ENCODE measurements at regions not wholly inside any gene's neighbourhood (a gene's known extent, or its start where the extent isn't known, plus 50 kb on each side); places are given as distances from the start of the nearest gene placed in this dataset.
A peak's percentile ranks its signal among the peaks of the same experiment; 100 is the strongest.

- peaks cover 53% of the 10 kb centered on the region for H3K4me1 ChIP-seq (ENCODE audit: control insufficient read depth, insufficient read depth, low read length, unreplicated experiment)
- H2AFZ ChIP-seq (ENCODE audit: low read length, unreplicated experiment), result peak overlapping the region; percentile 52
- H3K4me3 ChIP-seq (ENCODE audit: low read depth, low read length), result peak overlapping the region; percentile 56
- H3K27ac ChIP-seq (ENCODE audit: low read depth, low read length), result peak overlapping the region; percentile 97
- H3K36me3 ChIP-seq (ENCODE audit: insufficient read depth, low read length), result no peaks in the 10 kb centered on the region
- no peaks in the 10 kb centered on the region for H3K79me2 ChIP-seq (ENCODE audit: control insufficient read depth, insufficient read depth, low read length, unreplicated experiment)
- no peaks in the 10 kb centered on the region for H3K27me3 ChIP-seq (ENCODE audit: insufficient read depth, low read length)
Measured at GRCh38 chr4:26020083-26020668, 106.2 kb downstream of the SMIM20 start.

- peaks cover 46% of the 10 kb centered on the region for H3K4me1 ChIP-seq (ENCODE audit: control insufficient read depth, insufficient read depth, low read length, unreplicated experiment)
- peak overlapping the region; percentile 20 for H2AFZ ChIP-seq (ENCODE audit: low read length, unreplicated experiment)
- H3K4me3 ChIP-seq (ENCODE audit: low read depth, low read length), result peak overlapping the region; percentile 56
- H3K36me3 ChIP-seq (ENCODE audit: insufficient read depth, low read length), result no peaks in the 10 kb centered on the region
- H3K79me2 ChIP-seq (ENCODE audit: control insufficient read depth, insufficient read depth, low read length, unreplicated experiment), result no peaks in the 10 kb centered on the region
- H3K27me3 ChIP-seq (ENCODE audit: insufficient read depth, low read length), result no peaks in the 10 kb centered on the region
- peak overlapping the region; percentile 97 for H3K27ac ChIP-seq (ENCODE audit: low read depth, low read length)
Measured at GRCh38 chr4:26020881-26021280, 106.9 kb downstream of the SMIM20 start.

GRCh38 chr4:26021417-26022345, 107.7 kb downstream of the SMIM20 start:
- peak overlapping the region; percentile 56 for H3K4me3 ChIP-seq (ENCODE audit: low read depth, low read length)
- peaks cover 41% of the 10 kb centered on the region for H3K4me1 ChIP-seq (ENCODE audit: control insufficient read depth, insufficient read depth, low read length, unreplicated experiment)
- H3K27me3 ChIP-seq (ENCODE audit: insufficient read depth, low read length), result no peaks in the 10 kb centered on the region
- no peaks in the 10 kb centered on the region for H3K79me2 ChIP-seq (ENCODE audit: control insufficient read depth, insufficient read depth, low read length, unreplicated experiment)
- H3K27ac ChIP-seq (ENCODE audit: low read depth, low read length), result peak overlapping the region; percentile 97
- peak overlapping the region; percentile 11 for H2AFZ ChIP-seq (ENCODE audit: low read length, unreplicated experiment)
- H3K36me3 ChIP-seq (ENCODE audit: insufficient read depth, low read length), result no peaks in the 10 kb centered on the region

- H2AFZ ChIP-seq (ENCODE audit: low read length, unreplicated experiment), result peak overlapping the region; percentile 11
- H3K4me1 ChIP-seq (ENCODE audit: control insufficient read depth, insufficient read depth, low read length, unreplicated experiment), result peaks cover 41% of the 10 kb centered on the region
- H3K27ac ChIP-seq (ENCODE audit: low read depth, low read length), result peak overlapping the region; percentile 97
- H3K27me3 ChIP-seq (ENCODE audit: insufficient read depth, low read length), result no peaks in the 10 kb centered on the region
- H3K79me2 ChIP-seq (ENCODE audit: control insufficient read depth, insufficient read depth, low read length, unreplicated experiment), result no peaks in the 10 kb centered on the region
- no peaks in the 10 kb centered on the region for H3K36me3 ChIP-seq (ENCODE audit: insufficient read depth, low read length)
- peak overlapping the region; percentile 56 for H3K4me3 ChIP-seq (ENCODE audit: low read depth, low read length)
Measured at GRCh38 chr4:26022346-26023202, 108.6 kb downstream of the SMIM20 start.

- no peaks in the 10 kb centered on the region for H3K27me3 ChIP-seq (ENCODE audit: insufficient read depth, low read length)
- no peak overlapping the region for H2AFZ ChIP-seq (ENCODE audit: low read length, unreplicated experiment)
- peak overlapping the region; percentile 97 for H3K27ac ChIP-seq (ENCODE audit: low read depth, low read length)
- H3K36me3 ChIP-seq (ENCODE audit: insufficient read depth, low read length), result no peaks in the 10 kb centered on the region
- H3K4me3 ChIP-seq (ENCODE audit: low read depth, low read length), result peak overlapping the region; percentile 56
- H3K79me2 ChIP-seq (ENCODE audit: control insufficient read depth, insufficient read depth, low read length, unreplicated experiment), result no peaks in the 10 kb centered on the region
- peaks cover 41% of the 10 kb centered on the region for H3K4me1 ChIP-seq (ENCODE audit: control insufficient read depth, insufficient read depth, low read length, unreplicated experiment)
Measured at GRCh38 chr4:26023203-26023972, 109.4 kb downstream of the SMIM20 start.

GRCh38 chr4:26024079-26024478, 110.1 kb downstream of the SMIM20 start:
- Histone ChIP-seq H3K27ac (ENCODE audit: low read depth, low read length) (no peak overlapping the region), H2AFZ (ENCODE audit: low read length, unreplicated experiment) (no peak overlapping the region), H3K27me3 (ENCODE audit: insufficient read depth, low read length) (no peaks in the 10 kb centered on the region), H3K4me1 (ENCODE audit: control insufficient read depth, insufficient read depth, low read length, unreplicated experiment) (peaks cover 41% of the 10 kb centered on the region), H3K4me3 (ENCODE audit: low read depth, low read length) (no peak overlapping the region), H3K36me3 (ENCODE audit: insufficient read depth, low read length) (no peaks in the 10 kb centered on the region), H3K79me2 (ENCODE audit: control insufficient read depth, insufficient read depth, low read length, unreplicated experiment) (no peaks in the 10 kb centered on the region)

- Histone ChIP-seq H3K27ac (ENCODE audit: low read depth, low read length) (no peak overlapping the region), H3K4me3 (ENCODE audit: low read depth, low read length) (no peak overlapping the region), H3K36me3 (ENCODE audit: insufficient read depth, low read length) (no peaks in the 10 kb centered on the region), H3K79me2 (ENCODE audit: control insufficient read depth, insufficient read depth, low read length, unreplicated experiment) (no peaks in the 10 kb centered on the region), H3K27me3 (ENCODE audit: insufficient read depth, low read length) (no peaks in the 10 kb centered on the region), H2AFZ (ENCODE audit: low read length, unreplicated experiment) (no peak overlapping the region), H3K4me1 (ENCODE audit: control insufficient read depth, insufficient read depth, low read length, unreplicated experiment) (peaks cover 24% of the 10 kb centered on the region)
Measured at GRCh38 chr4:26028133-26028792, 114.2 kb downstream of the SMIM20 start.

- Histone ChIP-seq H3K27me3 (ENCODE audit: insufficient read depth, low read length) (no peaks in the 10 kb centered on the region), H3K27ac (ENCODE audit: low read depth, low read length) (no peak overlapping the region), H3K79me2 (ENCODE audit: control insufficient read depth, insufficient read depth, low read length, unreplicated experiment) (no peaks in the 10 kb centered on the region), H3K36me3 (ENCODE audit: insufficient read depth, low read length) (no peaks in the 10 kb centered on the region), H3K4me1 (ENCODE audit: control insufficient read depth, insufficient read depth, low read length, unreplicated experiment) (peaks cover 21% of the 10 kb centered on the region), H2AFZ (ENCODE audit: low read length, unreplicated experiment) (no peak overlapping the region), H3K4me3 (ENCODE audit: low read depth, low read length) (no peak overlapping the region)
Measured at GRCh38 chr4:26028793-26029567, 115.0 kb downstream of the SMIM20 start.

GRCh38 chr4:26029568-26030131, 115.6 kb downstream of the SMIM20 start:
- no peaks in the 10 kb centered on the region for H3K79me2 ChIP-seq (ENCODE audit: control insufficient read depth, insufficient read depth, low read length, unreplicated experiment)
- H3K4me1 ChIP-seq (ENCODE audit: control insufficient read depth, insufficient read depth, low read length, unreplicated experiment), result peaks cover 21% of the 10 kb centered on the region
- H3K27me3 ChIP-seq (ENCODE audit: insufficient read depth, low read length), result no peaks in the 10 kb centered on the region
- no peak overlapping the region for H2AFZ ChIP-seq (ENCODE audit: low read length, unreplicated experiment)
- H3K27ac ChIP-seq (ENCODE audit: low read depth, low read length), result no peak overlapping the region
- no peak overlapping the region for H3K4me3 ChIP-seq (ENCODE audit: low read depth, low read length)
- no peaks in the 10 kb centered on the region for H3K36me3 ChIP-seq (ENCODE audit: insufficient read depth, low read length)

All from ACC112 (cell line).